DMS153 treated with DMSO at 0.1 percent for 48 hours (cell line): ENCODE measurements at regions not wholly inside any gene's neighbourhood (a gene's known extent, or its start where the extent isn't known, plus 50 kb on each side); places are given as distances from the start of the nearest gene placed in this dataset.

Experiments
- DNase-seq: peaks from one replicate; lab custom pipeline; 2025; ENCODE audit not compliant: unreplicated experiment; lab: John Stamatoyannopoulos, UW

DNA sequence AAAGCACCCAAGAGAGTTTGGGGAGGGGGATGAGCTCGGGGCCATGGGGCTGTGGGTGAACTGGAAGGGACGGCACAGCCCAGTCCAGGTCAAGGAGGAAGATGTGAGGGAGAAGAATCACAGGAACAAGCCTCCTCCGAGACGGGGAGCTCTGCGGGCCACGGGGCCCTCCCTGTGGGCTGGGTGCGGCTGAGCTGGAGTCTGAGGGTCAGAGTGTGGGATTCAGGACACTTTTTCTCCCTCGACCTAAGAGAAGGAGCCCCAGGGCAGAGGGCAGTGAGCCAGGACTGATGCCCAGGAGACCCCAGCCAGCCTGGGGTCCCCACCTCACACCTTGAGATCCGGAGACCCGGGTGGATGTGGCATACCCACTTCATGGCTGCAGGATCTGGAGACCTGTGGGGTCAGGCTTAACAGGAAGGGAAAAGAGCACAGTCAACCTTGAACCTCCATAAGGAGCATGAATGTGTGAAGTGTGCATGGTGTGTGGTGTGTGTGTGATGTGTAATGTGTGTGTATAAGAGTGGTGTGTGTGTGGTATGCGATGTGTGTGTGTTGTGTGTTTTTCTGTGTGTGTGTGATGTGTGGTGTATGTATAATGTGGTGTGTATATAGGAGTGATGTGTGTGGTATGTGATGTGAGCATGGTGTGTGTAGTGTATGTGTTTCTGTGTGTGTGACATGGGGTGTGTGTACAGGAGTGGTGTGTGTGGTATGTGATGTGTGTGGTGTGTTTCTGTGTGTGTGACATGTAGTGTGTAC is 504.6 kb downstream of the BRD1 start:
- no peak for DNase-seq

DNA sequence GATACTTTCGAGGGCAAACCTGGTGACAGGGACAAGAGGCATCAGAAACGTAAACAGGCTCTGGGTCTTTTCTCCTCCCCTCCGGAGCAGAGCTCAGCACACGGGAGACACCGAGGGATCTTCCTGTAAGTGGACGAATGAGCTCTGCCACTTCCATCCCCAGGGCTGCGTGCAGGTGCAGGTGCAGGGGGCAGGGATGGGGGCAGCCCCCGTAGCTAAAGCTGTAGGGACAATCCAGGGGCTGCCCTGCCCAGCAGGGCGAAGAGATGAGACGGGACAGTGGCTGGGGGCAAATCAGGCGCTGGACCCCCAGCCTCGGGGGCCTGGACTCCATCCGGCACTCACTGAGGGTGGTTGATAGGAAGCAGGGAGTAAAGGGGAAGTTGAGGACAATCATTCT is 505.4 kb downstream of the BRD1 start:
- DNase-seq: no peak

DNA sequence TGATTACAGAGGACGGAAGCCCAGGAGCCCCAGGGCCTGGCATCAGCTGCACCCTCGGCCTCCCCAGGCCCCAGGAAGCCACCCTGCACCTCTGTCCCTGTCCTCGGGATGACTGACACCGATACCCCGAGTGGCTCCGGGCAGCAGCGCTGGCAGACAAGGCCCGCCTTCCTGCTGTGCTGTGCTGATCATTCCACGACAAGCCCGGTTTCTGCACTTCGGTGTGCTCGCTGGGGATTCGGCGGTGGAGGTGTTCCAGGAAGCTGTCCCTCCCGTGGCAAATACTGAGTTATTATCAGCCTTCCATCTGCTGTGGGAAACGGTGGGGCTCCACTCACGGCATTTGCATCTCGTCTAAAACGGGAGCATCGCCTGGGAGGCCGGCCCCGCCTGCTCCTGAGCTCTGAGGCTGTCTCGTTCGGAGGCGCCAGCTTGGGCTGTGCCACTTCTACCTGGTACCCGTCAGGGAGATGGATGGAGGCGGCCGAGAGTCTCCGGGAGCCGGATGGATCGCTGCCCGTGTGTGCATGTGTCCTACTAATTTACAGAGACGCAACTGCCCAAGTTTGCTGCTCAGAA is 506.1 kb downstream of the BRD1 start:
- DNase-seq: no peak

DNA sequence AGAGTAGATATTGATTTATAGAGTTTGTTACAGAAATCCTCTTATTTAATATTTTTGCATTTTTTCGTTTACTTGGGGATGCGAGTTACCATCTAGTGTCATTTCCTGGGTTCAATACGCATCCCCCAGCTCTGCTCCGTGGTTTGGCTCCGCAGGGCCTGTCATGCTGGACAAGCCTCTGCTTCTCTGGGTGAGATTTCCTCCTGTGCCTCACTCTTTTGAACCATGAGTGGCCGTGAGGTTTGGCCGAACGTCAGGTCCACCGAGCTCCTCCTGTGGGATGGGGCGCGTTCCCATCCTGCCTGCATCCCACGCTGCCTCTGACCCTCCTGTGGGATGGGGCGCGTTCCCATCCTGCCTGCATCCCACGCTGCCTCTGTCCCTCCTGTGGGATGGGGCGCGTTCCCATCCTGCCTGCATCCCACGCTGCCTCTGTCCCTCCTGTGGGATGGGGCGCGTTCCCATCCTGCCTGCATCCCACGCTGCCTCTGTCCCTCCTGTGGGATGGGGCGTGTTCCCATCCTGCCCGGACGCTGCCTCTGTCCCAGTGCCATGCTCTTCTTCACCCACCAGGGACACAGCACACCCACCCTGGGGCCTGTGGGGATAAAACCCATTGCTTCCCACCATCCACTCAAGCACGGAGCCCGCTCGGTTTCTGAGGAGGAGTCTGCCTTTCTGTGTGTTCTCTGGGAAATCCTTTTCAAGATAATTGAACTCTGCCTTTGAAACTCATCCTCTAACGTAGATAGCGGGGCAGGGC is 506.8 kb downstream of the BRD1 start:
- no peak for DNase-seq

DNA sequence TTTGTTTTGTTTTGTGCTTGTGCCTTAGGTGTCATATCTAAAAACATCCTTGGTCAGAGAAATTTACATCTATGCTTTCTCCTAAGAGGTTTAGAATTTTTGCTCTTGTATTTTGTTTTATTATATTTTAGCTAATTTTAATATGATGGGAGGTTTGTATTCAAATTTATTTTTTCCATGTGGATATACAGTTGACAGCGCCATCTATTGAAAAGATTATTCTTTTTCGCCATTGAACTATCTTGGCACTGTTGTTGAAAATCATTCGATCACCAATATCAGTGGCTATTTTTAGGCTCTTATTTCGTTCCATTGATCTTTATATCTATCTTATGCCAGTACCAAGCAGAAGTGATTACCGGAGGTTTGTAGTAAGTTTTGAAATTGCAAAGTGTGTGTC is 510.3 kb downstream of the BRD1 start:
- no peak for DNase-seq

DNA sequence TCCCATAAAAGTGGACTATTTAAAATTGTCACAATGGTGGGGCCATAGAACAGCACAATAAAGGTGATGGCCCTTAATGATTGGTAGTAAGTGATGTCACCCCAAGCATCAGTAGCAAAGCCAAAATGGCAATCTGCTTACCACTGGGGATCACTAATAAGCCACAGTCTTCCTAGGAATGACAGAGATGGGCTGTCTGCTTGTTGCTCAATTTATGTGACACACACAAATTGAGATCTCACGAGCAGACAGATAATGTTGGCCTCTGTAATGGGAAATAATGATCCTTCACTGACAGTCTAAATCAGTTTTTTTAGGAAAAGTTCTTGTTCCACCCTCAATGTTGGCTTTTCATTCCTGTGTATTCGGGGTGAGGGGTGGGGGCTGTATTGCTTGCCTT is 515.1 kb downstream of the BRD1 start:
- DNase-seq: no peak

DNA sequence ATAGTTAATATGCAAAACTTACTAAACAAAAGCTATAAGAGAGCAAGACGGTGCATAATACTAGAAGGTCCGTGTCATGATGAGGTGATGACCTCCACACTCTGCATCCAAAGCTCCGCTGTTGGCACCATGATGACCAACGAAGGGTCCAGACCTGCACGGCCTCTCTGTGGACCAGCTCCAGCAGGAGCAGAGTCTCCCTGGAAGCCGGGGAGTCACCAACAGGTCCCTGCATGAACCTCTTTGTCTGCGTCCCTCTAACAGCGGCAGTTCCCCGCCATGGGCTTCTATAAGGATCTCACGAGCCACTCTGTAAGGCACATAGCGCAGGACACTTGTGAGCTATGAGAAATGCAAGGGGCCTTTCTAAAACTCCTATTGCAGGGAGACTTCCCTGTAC is 517.3 kb downstream of the BRD1 start:
- DNase-seq: no peak

GRCh38 chr22:49308300-49308699 is 519.4 kb downstream of the BRD1 start:
- no peak for DNase-seq

DNA sequence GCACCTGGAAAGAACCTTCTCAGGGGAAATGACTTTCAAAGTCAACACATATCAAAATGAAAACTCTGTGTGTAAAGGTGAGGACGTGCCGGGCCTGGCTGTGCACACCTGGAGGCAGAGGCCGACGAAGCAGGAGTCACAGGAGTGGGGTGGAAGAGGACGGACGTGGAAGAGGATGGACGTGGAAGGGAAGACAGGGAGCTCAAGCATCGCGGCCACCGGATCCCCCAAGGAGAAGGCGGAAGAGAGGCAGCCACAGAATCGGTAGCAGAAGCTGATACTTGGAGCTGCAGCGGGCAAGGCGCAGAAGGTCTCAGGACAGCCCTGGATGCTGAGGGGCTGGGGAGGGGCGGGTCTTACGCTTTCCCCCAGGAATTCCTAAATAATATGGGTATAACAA is 519.8 kb downstream of the BRD1 start:
- DNase-seq: no peak

GRCh38 chr22:49307481-49307830 is 520.2 kb downstream of the BRD1 start:
- no peak for DNase-seq

DNA sequence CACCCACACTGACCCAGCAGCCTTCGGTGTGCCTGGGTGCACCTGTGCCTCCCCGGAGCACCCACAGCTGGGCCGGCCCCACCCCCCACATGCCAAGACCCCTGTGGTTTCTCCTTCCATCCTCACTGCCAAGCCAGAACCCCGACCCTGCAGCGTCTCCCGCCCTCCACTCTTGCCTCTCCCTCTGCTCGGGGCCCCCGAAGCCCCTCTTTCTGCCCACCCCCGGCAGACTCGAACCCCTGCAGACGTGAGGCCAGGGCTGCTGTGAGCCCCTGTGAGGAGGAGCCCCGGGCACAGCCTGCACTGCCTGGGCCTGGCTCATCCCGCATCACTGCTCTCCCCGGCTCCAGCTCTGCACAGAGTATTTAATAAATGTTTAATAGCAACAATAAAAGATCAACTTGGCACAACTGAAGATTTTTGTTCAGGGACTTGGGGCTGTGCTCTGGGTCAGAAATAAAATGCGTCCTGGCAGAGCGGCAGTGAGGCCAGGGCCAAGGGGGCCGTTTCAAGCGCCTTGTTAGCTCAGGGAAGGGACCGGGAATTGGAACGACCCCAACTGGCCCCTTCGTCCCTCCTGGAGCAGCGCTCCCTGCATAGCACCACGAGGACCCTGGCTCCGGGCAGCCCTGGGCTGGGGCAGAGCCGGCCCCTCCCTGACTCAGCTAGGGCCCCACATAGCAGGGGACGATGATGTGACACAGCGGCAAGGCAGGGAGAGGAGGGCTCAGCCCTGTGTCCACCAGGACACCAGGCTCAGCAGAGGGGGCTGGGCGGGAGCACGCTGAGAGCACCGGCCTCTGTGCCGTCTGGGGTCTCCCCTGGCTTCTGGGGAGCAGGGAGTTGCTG is 520.8 kb downstream of the BRD1 start:
- DNase-seq: no peak

DNA sequence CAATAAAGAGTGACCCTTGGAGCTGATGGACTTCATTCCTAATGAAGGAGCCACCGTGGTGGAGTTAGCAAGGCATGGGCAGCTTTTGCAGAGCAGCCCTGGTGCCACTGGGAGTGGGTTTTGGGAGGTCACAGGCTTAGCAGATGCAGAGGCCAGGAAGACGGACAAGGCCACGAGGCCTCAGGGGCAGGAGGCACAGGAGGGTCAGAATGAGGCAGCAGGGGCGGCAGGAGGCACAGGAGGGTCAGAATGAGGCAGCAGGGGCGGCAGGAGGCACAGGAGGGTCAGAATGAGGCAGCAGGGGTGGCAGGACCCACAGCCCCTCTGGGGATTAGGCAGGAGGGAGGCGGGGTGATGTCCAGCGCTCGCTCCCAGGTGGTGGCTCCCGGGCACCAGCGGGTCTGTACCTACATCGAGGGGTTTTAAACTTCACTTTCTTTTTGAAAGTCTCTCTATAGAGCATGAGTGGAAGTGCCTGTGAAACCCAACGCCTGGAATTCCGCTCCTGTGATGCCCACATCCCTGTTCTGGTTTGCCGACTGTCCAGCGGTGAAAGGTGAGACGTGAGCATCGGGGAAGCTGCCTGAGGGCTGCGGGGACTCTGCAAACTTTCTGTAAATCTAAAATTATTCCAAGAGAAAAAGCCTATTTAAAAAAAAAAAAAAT is 521.6 kb downstream of the BRD1 start:
- DNase-seq: no peak

DNA sequence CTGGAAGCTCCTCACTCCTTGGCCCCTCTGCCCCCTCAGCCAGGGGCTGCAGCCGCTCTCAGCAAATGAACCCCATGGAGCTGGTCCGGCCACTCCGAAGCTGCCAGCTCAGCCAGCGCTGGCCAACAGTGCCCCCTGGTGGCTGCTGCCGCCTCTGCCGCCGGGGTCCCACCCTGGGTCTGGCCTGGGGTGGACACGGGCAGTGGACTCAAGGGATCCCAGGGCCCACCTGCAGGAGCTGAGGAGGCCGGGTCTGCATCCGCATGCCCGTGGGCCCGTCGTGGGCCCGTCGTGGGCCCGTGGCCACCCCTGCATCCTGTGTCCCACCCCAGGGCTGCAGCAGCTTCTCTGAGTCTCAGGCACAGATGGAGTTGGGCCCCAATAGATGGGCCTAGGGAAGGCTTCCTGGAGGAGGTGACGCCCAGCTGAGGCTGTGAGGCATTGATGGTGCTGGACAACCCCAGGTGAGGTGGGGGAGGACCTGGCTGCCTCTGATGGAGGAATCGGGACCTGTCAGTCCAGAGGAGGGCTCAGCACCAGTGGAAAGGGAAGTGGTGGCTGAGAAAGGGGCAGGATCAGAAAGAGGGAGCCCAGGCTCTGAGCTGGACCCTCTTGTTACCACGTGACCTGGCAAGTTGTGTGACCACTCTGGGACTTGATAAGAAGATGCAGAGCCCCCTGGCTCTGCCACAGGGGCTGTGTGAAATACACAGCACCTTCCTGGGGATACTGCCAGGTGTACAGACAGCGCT is 522.3 kb downstream of the BRD1 start:
- DNase-seq: peak; percentile 62

GRCh38 chr22:49303781-49304461 is 523.8 kb downstream of the BRD1 start:
- no peak for DNase-seq

DNA sequence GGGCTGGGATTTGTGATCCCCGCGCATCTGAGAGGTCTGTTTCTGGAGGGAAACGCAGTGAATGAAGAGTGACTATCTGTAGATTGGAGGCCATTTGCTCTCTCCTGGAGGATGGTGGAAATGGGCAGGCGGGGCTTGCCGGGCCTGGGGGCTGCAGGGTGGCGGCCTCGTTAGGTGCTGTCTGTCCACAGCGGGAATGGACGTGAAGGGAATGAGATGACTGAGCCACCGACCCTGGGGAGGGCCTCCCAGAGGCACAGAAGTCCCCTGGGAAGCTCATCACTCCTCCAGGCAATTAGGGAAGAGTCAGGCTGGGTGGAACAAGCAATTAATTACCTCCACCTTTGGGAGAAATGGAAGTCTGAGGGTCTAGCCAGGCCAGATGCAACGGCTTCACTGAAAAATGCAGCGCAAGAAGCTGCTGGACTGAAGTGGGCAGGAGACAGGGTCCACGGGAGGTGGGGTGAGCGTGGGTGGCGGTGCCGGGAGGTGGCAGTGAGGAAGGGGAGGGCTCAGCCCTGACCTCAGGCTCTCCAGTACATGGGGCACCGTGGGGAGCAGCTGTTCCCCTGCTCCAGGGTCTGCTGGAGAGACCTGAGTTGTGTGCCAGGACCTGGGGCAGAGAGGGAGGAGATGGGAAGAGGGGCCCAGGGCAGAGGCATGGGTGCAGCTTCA is 524.5 kb downstream of the BRD1 start:
- DNase-seq: no peak

DNA sequence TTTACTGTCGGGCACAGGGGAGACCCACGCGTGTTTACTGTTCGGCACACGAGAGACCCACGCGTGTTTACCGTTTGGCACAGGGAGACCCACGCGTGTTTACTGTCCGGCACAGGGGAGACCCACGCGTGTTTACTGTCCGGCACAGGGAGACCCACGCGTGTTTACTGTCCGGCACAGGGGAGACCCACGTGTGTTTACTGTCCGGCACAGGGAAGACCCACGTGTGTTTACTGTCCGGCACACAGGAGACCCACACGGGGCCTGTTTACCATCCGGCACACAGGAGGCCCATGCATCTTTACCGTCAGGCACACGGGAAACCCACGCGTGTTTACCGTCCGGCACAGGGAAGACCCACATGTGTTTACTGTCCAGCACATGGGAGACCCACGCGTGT is 525.1 kb downstream of the BRD1 start:
- no peak for DNase-seq

GRCh38 chr22:49302150-49302460 is 525.6 kb downstream of the BRD1 start:
- no peak for DNase-seq

GRCh38 chr22:49301398-49302149 is 526.1 kb downstream of the BRD1 start:
- DNase-seq: no peak
